Tibial artery (tissue), 4 donors: ENCODE measurements at regions not wholly inside any gene's neighbourhood (a gene's known extent, or its start where the extent isn't known, plus 50 kb on each side); places are given as distances from the start of the nearest gene placed in this dataset.

Experiments
- DNase-seq, 2 donors: peaks; one replicate each; pipeline ENCODE4 v3.0.0-alpha.2; 2019
- H3K27ac ChIP-seq, 2 donors: fragments of 200-600 bp; sonication (generic) in 1 of 2; 1 replicate in 1 of 2; 2 replicates in 1 of 2; pipeline ENCODE4 v1.5.1; 2018 to 2019; ENCODE audit warnings: mild to moderate bottlenecking in 1 of 2
- H3K27me3 ChIP-seq, 2 donors: fragments of 200-600 bp; sonication (generic) in 1 of 2; one replicate each; pipeline versions ENCODE4 v1.5.1 to v1.6.0; 2016 to 2019
- H3K36me3 ChIP-seq, 3 donors: fragments of 200-600 bp; sonication (generic) in 2 of 3; one replicate each; pipeline ENCODE4 v1.5.1; 2016 to 2019; ENCODE audit warnings: mild to moderate bottlenecking in 2 of 3
- H3K4me1 ChIP-seq, 4 donors: fragments of 200-600 bp; sonication (generic) in 2 of 4; 1 replicate in 3 of 4; 2 replicates in 1 of 4; pipeline ENCODE4 v1.5.1; 2016 to 2019
- H3K4me3 ChIP-seq, 2 donors: fragments of 200-600 bp; sonication (generic) in 1 of 2; 1 replicate in 1 of 2; 2 replicates in 1 of 2; pipeline ENCODE4 v1.5.1; 2018 to 2019; ENCODE audit warnings: mild to moderate bottlenecking in 2 of 2
- H3K9me3 ChIP-seq, 3 donors: fragments of 200-600 bp; sonication (generic) in 1 of 3; one replicate each; pipeline ENCODE4 v1.5.1; 2016 to 2019
- CTCF ChIP-seq, 2 experiments: fragments of 200-600 bp in 1 of 2; fragments of 450-650 bp in 1 of 2; IDR thresholded peaks; one replicate each; pipeline ENCODE4 v1.5.1; 2017 to 2019; ENCODE audit warnings: antibody characterized with exemption in 2 of 2, mild to moderate bottlenecking in 1 of 2, moderate library complexity in 1 of 2
- intact Hi-C: fragments of 100-400 bp; cut with DNase I; formaldehyde crosslinking; loops from one replicate; pipeline ENCODE4 v1.15.0; 2023; ENCODE audit warnings: low total_unique reads

- Histone ChIP-seq H3K36me3 (no peaks in the 10 kb centered on the region), H3K9me3 (no peaks in the 10 kb centered on the region), H3K4me1 (no peaks in the 10 kb centered on the region), H3K4me3 (no peak overlapping the region), H3K27me3 (no peaks in the 10 kb centered on the region), H3K27ac (no peak overlapping the region)
- no peak for DNase-seq
- intact Hi-C loops, result no loop called here
- no peak for TF ChIP-seq CTCF (IDR thresholded peaks at IDR 0.05)
Measured at GRCh38 chr7:35319606-35320005, 65.7 kb upstream of the TBX20 start.

GRCh38 chr7:35316549-35316948 lies 62.6 kb upstream of the TBX20 start:
- intact Hi-C loops, result no loop called here
- no peaks in the 10 kb centered on the region for H3K36me3 ChIP-seq
- no peak overlapping the region for H3K27ac ChIP-seq
- no peak for DNase-seq
- no peaks in the 10 kb centered on the region for H3K4me1 ChIP-seq
- no peak for TF ChIP-seq CTCF (IDR thresholded peaks at IDR 0.05)
- no peaks in the 10 kb centered on the region for H3K27me3 ChIP-seq
- no peaks in the 10 kb centered on the region for H3K9me3 ChIP-seq
- H3K4me3 ChIP-seq, result no peak overlapping the region

- H3K27ac ChIP-seq, result no peak overlapping the region
- no peak for DNase-seq
- no peaks in the 10 kb centered on the region for H3K4me1 ChIP-seq
- intact Hi-C loops, result no loop called here
- no peak overlapping the region for H3K4me3 ChIP-seq
- no peaks in the 10 kb centered on the region for H3K36me3 ChIP-seq
- no peaks in the 10 kb centered on the region for H3K27me3 ChIP-seq
- no peaks in the 10 kb centered on the region for H3K9me3 ChIP-seq
- no peak for TF ChIP-seq CTCF (IDR thresholded peaks at IDR 0.05)
Measured at GRCh38 chr7:35315517-35315916, 61.6 kb upstream of the TBX20 start.

GRCh38 chr7:35314354-35314753 lies 60.5 kb upstream of the TBX20 start:
- DNase-seq, result no peak
- no peak overlapping the region for H3K27ac ChIP-seq
- no peaks in the 10 kb centered on the region for H3K27me3 ChIP-seq
- no peaks in the 10 kb centered on the region for H3K36me3 ChIP-seq
- H3K4me3 ChIP-seq, result no peak overlapping the region
- H3K4me1 ChIP-seq, result no peaks in the 10 kb centered on the region
- TF ChIP-seq CTCF (IDR thresholded peaks at IDR 0.05), result no peak
- intact Hi-C loops, result no loop called here
- no peaks in the 10 kb centered on the region for H3K9me3 ChIP-seq

- Histone ChIP-seq H3K4me1 (no peaks in the 10 kb centered on the region), H3K27me3 (no peaks in the 10 kb centered on the region), H3K4me3 (no peak overlapping the region), H3K36me3 (no peaks in the 10 kb centered on the region), H3K9me3 (no peaks in the 10 kb centered on the region), H3K27ac (no peak overlapping the region)
- TF ChIP-seq CTCF (IDR thresholded peaks at IDR 0.05), result no peak
- DNase-seq, result no peak
- intact Hi-C loops, result no loop called here
Measured at GRCh38 chr7:35313575-35313974, 59.7 kb upstream of the TBX20 start.
